ENCODE measurements at regions not wholly inside any gene's neighbourhood (a gene's known extent, or its start where the extent isn't known, plus 50 kb on each side); places are given as distances from the start of the nearest gene placed in this dataset.

DNA sequence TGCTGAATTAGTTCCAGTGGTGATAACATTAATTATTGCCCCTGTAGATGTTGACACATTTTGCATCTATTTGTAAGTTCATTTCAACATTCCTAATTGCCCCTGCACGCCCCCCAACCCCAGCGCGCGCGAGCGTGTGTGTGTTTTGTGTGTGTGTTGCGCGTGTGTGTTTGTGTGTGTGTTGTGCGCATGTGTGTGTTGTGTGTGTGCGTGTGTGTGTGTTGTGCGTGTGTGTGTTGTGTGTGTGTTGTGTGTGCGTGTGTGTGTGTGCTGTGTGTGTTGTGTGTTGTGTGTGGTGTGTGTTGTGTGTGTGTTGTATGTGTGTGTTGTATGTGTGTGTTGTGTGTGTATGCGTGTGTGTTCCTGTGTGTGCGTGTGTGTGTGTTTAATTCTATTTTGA, 245.7 kb upstream of the GMDS start:
- TF ChIP-seq GATA3 (IDR thresholded peaks at IDR 0.05; ENCODE audit: low read depth, low read length), result no peak
- TF ChIP-seq GATA2 (IDR thresholded peaks at IDR 0.05; ENCODE audit: low read depth, low read length), result no peak

DNA sequence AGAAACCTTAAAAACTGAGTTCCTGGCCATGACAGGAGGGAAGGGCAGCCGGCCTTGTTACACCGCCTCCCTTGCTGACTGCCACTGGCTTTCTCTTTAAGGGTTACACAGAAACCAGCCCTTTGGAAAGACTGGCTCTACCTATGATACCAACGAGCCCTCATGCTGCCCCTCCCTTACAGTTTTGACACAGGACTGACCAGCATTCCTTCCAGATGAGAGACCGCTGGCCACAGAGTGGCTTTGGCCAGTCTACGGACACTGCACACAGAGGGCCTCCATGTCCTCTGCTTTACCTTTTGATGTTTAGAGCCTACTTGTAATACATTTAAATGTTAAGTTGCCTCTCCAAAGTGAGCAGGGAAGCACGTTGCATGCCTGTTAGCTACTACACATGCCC, 243.2 kb upstream of the GMDS start:
- TF ChIP-seq GATA2 (IDR thresholded peaks at IDR 0.05; ENCODE audit: low read depth, low read length) (no peak), GATA3 (IDR thresholded peaks at IDR 0.05; ENCODE audit: low read depth, low read length) (no peak)

DNA sequence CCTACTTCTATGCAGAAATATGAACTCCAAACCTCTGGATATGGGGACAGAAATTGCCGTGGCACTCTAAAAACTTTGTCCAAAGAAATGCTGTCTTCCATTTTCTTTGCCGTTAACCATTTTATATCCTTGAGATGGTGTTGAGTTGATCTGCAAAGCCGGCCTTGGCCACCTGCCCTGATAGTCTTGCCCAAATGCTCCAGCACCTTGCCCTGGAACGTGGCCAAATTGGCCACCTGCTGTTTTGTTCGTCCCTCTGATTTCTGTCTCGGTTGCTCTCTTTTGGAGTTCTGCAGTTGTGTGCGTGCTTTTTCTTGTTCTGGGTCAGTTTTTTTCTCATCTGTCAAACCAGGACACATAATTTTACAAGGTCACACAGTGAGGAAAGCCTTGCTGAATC, 239.7 kb upstream of the GMDS start:
- TF ChIP-seq GATA3 (IDR thresholded peaks at IDR 0.05; ENCODE audit: low read depth, low read length), result no peak
- no peak for TF ChIP-seq GATA2 (IDR thresholded peaks at IDR 0.05; ENCODE audit: low read depth, low read length)

DNA sequence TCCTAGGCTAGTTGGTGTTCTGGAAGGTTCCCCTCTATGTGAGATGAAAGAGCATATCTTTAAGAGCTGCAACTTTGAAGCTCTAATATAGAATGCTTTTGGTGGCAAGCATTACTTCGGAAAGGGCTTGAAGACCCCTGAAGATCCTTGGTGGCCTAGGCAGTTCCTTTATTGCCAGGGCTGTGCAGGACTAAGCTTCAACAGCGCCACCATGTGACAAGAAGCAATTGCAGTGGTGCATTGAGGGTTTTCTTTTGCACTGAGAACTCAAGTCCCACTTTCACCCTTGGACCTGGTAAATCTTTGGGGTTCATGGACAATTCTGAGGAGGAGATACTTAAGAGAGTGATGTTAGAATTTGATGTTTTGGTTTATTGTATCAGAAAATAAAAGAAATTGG, 237.4 kb upstream of the GMDS start:
- TF ChIP-seq GATA3 (IDR thresholded peaks at IDR 0.05; ENCODE audit: low read depth, low read length) (no peak), GATA2 (IDR thresholded peaks at IDR 0.05; ENCODE audit: low read depth, low read length) (no peak)

DNA sequence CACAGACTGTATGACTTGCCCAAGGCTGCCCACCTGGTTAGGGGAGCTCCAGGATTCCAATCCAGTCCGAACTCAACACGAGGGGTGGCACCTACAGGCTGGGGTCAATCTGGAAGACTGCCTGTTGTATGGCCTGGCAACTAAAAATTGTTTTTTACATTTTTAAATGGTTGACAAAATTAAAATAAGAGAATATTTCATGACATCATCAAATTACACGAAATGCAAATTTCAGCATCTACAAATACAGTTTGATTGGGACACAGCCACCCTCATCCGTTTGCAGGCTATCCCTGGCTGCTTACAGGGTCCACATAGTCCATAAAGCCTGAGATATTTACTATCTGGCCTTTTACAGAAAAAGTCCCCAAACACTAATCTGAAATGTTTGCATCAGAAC, 235.9 kb upstream of the GMDS start:
- TF ChIP-seq GATA2 (IDR thresholded peaks at IDR 0.05; ENCODE audit: low read depth, low read length), result no peak
- no peak for TF ChIP-seq GATA3 (IDR thresholded peaks at IDR 0.05; ENCODE audit: low read depth, low read length)

DNA sequence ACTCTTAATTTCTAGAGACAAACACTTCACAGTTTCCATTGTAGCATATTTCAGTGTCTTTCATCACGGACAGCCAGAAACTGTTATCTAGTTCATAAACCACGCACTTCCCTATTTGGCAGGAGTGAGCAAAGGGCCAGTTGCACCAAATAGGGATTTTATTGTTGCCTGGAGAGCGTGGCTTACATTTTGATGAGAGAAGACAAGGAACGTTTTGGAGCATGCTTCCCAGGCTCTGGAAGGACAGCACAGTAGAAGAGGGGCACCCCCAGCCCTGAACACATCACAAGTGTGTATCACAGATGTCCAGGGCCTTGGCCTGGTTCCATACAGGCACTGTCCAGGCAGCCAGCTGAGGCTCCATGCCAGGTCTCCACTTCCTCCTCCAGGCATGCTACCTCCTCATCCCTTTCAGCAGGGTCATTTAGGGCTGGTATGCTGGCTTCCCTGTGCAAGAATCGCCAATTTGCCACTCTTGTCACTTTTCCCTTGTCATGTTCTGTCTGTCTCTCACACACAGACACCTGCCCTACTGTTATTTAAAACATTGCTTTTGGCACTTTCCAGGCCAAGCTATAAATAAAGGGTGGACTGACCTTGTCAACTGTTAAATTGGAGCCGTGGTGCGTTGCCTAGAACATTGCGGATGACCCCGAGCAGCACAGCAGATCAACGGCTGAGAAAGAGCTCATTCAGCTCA, 235.0 kb upstream of the GMDS start:
- no peak for TF ChIP-seq GATA3 (IDR thresholded peaks at IDR 0.05; ENCODE audit: low read depth, low read length)
- no peak for TF ChIP-seq GATA2 (IDR thresholded peaks at IDR 0.05; ENCODE audit: low read depth, low read length)

DNA sequence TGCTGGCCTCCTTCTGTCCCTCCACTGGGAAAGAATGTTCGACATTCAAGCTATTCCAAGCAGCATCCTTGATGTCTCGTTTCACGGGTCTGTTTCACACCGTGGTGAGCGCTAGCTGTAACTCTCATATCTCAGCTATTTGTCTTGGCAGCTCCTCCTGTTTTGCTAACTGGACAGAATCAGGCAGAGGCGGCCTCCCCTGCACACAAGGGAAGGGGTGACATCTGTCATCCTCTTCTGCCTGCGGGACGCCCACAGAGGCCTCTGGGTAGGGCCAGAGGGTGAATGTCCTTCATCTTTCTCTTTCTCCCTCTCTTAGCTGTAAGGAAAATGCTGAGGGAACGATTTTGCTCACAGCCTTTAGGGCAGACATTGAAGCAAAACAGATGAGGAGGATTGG, 232.8 kb upstream of the GMDS start:
- TF ChIP-seq GATA2 (IDR thresholded peaks at IDR 0.05; ENCODE audit: low read depth, low read length), result no peak
- no peak for TF ChIP-seq GATA3 (IDR thresholded peaks at IDR 0.05; ENCODE audit: low read depth, low read length)

DNA sequence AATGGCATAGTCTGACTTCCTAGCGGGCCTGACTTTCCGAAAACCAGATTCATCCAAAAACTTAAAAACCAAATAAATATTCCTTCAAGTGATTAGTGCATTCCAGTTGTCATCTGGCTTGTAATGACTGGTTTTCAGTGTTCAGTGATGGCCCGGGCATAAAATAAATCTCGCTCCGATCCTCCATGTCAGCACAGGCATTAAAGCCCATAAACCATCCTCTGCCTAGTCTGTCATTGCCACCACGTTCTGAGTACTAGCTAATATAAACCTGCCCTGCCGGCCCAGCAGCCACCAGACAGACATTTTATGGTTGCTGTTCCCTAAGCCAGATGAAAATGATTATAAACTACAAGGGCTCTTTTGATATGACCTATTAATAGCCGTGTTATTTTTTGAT, 232.3 kb upstream of the GMDS start:
- TF ChIP-seq GATA2 (IDR thresholded peaks at IDR 0.05; ENCODE audit: low read depth, low read length), result no peak
- no peak for TF ChIP-seq GATA3 (IDR thresholded peaks at IDR 0.05; ENCODE audit: low read depth, low read length)

DNA sequence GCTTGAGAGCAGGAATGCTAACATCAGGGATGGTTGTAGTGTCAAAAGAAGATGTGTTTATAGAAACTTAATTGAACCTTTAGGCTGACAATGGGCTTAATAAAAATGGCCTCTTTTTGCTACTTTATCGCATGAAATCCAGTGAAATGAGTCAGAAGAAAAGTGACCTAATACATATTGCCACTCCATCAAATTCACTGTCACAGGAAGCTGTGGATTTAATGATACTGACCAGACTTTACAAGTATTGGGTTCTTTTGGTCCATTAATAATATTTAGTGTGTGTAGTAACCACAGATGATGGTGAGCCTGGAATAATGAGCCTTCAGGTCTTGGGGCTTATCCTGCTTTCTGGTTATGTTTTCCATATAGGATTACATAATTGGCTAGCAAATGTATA, 231.8 kb upstream of the GMDS start:
- TF ChIP-seq GATA3 (IDR thresholded peaks at IDR 0.05; ENCODE audit: low read depth, low read length), result no peak
- no peak for TF ChIP-seq GATA2 (IDR thresholded peaks at IDR 0.05; ENCODE audit: low read depth, low read length)

DNA sequence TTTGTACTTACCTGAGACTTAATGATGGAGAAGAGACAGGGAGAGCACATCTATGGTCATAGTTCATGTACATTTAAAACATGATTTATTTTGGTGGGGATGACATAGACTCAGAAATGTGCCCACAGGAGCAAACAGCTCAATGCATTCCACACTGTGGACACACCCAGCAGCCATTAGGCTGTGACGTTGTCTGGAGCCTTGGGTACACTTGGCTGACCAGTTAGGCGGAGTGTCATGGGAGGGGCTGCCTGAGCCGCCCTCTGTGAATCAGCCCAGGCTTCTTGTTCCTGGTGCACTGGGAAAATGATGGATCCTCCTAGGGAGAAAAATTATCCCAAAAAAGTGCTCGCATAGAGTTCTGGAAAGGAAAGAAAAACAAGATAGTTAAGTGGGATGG, 231.0 kb upstream of the GMDS start:
- no peak for TF ChIP-seq GATA2 (IDR thresholded peaks at IDR 0.05; ENCODE audit: low read depth, low read length)
- TF ChIP-seq GATA3 (IDR thresholded peaks at IDR 0.05; ENCODE audit: low read depth, low read length), result no peak

DNA sequence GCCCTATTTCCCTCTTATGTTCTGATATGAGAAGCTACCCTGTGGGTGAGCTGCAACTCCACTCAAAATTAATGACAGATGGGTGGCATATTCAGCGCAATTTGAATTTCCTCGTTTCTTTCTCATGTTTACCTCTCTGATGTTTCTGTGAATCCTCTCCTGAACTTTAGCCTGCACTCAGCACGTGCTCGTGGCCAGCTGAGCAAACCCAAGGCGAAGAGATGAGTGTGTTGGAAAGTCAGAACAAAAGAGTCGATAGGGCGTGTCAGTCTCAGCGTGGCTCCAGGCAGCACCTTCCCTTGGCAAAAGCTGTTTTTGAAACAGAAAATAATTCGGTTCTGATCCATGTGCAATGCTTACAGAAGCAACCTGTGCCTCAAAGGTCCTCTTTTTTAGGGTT, 226.1 kb upstream of the GMDS start:
- no peak for TF ChIP-seq GATA3 (IDR thresholded peaks at IDR 0.05; ENCODE audit: low read depth, low read length)
- TF ChIP-seq GATA2 (IDR thresholded peaks at IDR 0.05; ENCODE audit: low read depth, low read length), result no peak

DNA sequence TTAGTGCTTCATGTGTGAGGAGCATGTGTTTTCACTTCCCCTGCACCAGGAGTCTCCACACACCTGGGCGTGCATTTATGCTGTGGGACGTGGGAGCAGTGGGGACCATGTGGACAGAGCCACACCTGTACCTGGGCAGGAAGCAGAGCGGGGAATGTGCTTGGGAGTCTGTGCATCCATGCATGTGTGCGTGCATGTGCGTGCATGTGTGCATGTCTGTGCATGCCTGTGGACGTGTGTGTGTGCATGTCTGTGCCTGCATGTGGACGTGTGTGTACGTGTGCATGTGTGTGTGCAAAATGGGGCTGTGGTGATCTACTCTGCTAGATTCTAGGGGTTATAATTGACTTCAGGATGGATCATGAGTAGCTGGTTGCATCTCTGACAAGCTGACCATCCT, 224.0 kb upstream of the GMDS start:
- TF ChIP-seq GATA2 (IDR thresholded peaks at IDR 0.05; ENCODE audit: low read depth, low read length) (no peak), GATA3 (IDR thresholded peaks at IDR 0.05; ENCODE audit: low read depth, low read length) (no peak)

DNA sequence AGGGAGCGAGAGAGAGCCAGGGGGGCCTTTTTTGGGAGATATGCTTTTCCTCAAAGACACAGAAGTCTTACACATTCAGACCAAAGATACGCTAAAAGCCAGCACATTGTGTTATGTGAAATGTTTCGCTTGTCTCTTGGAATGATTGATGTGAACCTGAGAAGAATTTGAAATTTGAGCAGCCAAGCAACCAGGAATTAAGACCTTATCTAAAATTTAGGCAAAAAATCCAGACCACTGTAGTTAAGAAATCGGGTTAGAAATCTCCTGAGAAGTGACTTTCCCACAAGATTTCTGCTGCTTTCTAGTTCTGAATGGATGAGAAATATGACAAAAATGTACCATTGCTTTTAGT, 223.2 kb upstream of the GMDS start:
- no peak for TF ChIP-seq GATA3 (IDR thresholded peaks at IDR 0.05; ENCODE audit: low read depth, low read length)
- TF ChIP-seq GATA2 (IDR thresholded peaks at IDR 0.05; ENCODE audit: low read depth, low read length), result no peak

DNA sequence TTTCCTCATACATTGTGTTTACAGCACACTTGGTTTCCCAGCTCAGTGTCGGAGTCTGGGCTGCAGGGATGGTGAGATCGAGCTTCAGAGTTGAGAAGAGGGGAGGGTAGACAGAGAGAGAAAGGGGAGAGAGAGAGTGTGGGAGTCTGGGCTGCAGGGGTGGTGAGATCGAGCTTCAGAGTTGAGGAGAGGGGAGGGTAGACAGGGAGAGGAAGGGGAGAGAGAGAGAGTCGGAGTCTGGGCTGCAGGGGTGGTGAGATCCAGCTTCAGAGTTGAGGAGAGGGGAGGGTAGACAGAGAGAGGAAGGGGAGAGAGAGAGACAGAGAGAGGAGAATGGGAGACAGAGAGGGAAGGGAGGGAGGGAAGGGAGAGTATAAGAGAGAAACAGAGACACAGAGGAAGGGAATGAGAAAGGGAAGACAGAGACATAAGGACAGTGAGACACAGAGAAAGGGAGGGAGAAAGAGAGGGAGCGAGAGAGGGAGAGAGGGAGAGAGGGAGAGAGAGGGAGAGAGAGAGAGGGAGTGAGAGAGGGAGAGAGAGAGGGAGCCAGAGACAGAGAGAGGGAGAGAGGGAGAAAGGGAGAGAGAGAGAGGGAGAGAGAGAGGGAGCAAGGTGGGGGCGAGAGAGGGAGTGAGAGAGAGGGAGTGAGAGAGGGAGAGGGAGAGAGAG, 222.7 kb upstream of the GMDS start:
- TF ChIP-seq GATA3 (IDR thresholded peaks at IDR 0.05; ENCODE audit: low read depth, low read length) (no peak), GATA2 (IDR thresholded peaks at IDR 0.05; ENCODE audit: low read depth, low read length) (no peak)

DNA sequence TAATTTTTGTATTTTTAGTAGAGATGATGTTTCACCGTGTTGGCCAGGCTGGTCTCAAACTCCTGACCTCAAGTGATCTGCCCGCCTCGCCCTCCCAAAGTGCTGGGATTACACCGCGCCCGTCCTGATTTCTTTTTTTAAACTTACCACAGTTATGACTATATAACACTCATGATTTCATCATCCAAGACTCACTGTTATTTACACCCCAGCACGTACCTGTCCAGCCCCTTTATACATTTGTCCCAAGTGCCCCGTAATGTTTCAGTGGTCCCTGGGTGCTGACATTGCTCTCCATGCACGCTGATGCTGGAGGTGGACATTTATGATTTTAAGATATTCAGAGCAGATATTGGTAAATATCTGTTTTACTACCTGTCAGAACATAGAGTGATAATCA, 219.9 kb upstream of the GMDS start:
- no peak for TF ChIP-seq GATA2 (IDR thresholded peaks at IDR 0.05; ENCODE audit: low read depth, low read length)
- TF ChIP-seq GATA3 (IDR thresholded peaks at IDR 0.05; ENCODE audit: low read depth, low read length), result no peak
